ENCODE measurements at regions not wholly inside any gene's neighbourhood (a gene's known extent, or its start where the extent isn't known, plus 50 kb on each side); places are given as distances from the start of the nearest gene placed in this dataset.
A peak's percentile ranks its signal among the peaks of the same experiment; 100 is the strongest.
"Not testable (repeated sequence)": the region's sequence is repeated elsewhere in the genome, so short reads cannot be mapped to it uniquely, and the experiment has no call there.

GRCh38 chr11:91497847-91498246, 726.8 kb upstream of the FAT3 start:
- Histone ChIP-seq H3K9me3 (ENCODE audit: control insufficient read depth, insufficient read depth, low read depth, low read length) (no peaks in the 10 kb centered on the region), H3K27ac (ENCODE audit: low read depth, low read length) (no peak overlapping the region), H3K27me3 (ENCODE audit: control insufficient read depth, insufficient read depth, low read length) (no peaks in the 10 kb centered on the region), H3K4me1 (ENCODE audit: control insufficient read depth, insufficient read depth, low read length) (no peaks in the 10 kb centered on the region), H3K9ac (ENCODE audit: low read length) (no peak overlapping the region), H3K36me3 (ENCODE audit: control insufficient read depth, insufficient read depth, low read length) (no peaks in the 10 kb centered on the region), H3K4me3 (ENCODE audit: low read depth, low read length) (no peak overlapping the region)

- Histone ChIP-seq H3K36me3 (ENCODE audit: control insufficient read depth, insufficient read depth, low read length) (no peaks in the 10 kb centered on the region), H3K4me3 (ENCODE audit: low read depth, low read length) (no peak overlapping the region), H3K27me3 (ENCODE audit: control insufficient read depth, insufficient read depth, low read length) (no peaks in the 10 kb centered on the region), H3K4me1 (ENCODE audit: control insufficient read depth, insufficient read depth, low read length) (no peaks in the 10 kb centered on the region), H3K9ac (ENCODE audit: low read length) (no peak overlapping the region), H3K9me3 (ENCODE audit: control insufficient read depth, insufficient read depth, low read depth, low read length) (no peaks in the 10 kb centered on the region), H3K27ac (ENCODE audit: low read depth, low read length) (no peak overlapping the region)
Observed at GRCh38 chr11:91495837-91496236, 728.8 kb upstream of the FAT3 start.

GRCh38 chr11:91489989-91490388, 734.6 kb upstream of the FAT3 start:
- no peaks in the 10 kb centered on the region for H3K9me3 ChIP-seq (ENCODE audit: control insufficient read depth, insufficient read depth, low read depth, low read length)
- H3K27me3 ChIP-seq (ENCODE audit: control insufficient read depth, insufficient read depth, low read length), result no peaks in the 10 kb centered on the region
- peaks cover 10% of the 10 kb centered on the region for H3K4me1 ChIP-seq (ENCODE audit: control insufficient read depth, insufficient read depth, low read length)

GRCh38 chr11:91483956-91484355, 740.7 kb upstream of the FAT3 start:
- not testable (repeated sequence) for H3K36me3 ChIP-seq (ENCODE audit: control insufficient read depth, insufficient read depth, low read length); H3K27ac ChIP-seq (ENCODE audit: low read depth, low read length); H3K9me3 ChIP-seq (ENCODE audit: control insufficient read depth, insufficient read depth, low read depth, low read length); H3K4me1 ChIP-seq (ENCODE audit: control insufficient read depth, insufficient read depth, low read length); H3K4me3 ChIP-seq (ENCODE audit: low read depth, low read length); H3K9ac ChIP-seq (ENCODE audit: low read length); H3K27me3 ChIP-seq (ENCODE audit: control insufficient read depth, insufficient read depth, low read length)

More at GRCh38 chr11:91489989-91490388, 734.6 kb upstream of the FAT3 start:
- Histone ChIP-seq H3K4me3 (ENCODE audit: low read depth, low read length) (no peak overlapping the region), H3K36me3 (ENCODE audit: control insufficient read depth, insufficient read depth, low read length) (no peaks in the 10 kb centered on the region), H3K27ac (ENCODE audit: low read depth, low read length) (peak overlapping the region; percentile 3; the same call in 1 of the 2 replicates), H3K9ac (ENCODE audit: low read length) (no peak overlapping the region)

GRCh38 chr11:91481875-91482274, 742.7 kb upstream of the FAT3 start:
- not testable (repeated sequence) for H3K9me3 ChIP-seq (ENCODE audit: control insufficient read depth, insufficient read depth, low read depth, low read length); H3K36me3 ChIP-seq (ENCODE audit: control insufficient read depth, insufficient read depth, low read length); H3K9ac ChIP-seq (ENCODE audit: low read length); H3K4me1 ChIP-seq (ENCODE audit: control insufficient read depth, insufficient read depth, low read length); H3K4me3 ChIP-seq (ENCODE audit: low read depth, low read length); H3K27me3 ChIP-seq (ENCODE audit: control insufficient read depth, insufficient read depth, low read length); H3K27ac ChIP-seq (ENCODE audit: low read depth, low read length)

- Histone ChIP-seq H3K27me3 (ENCODE audit: control insufficient read depth, insufficient read depth, low read length) (no peaks in the 10 kb centered on the region), H3K4me1 (ENCODE audit: control insufficient read depth, insufficient read depth, low read length) (peaks cover 2% of the 10 kb centered on the region; the same call in 1 of the 2 replicates), H3K9ac (ENCODE audit: low read length) (no peak overlapping the region), H3K36me3 (ENCODE audit: control insufficient read depth, insufficient read depth, low read length) (no peaks in the 10 kb centered on the region), H3K9me3 (ENCODE audit: control insufficient read depth, insufficient read depth, low read depth, low read length) (no peaks in the 10 kb centered on the region), H3K27ac (ENCODE audit: low read depth, low read length) (no peak overlapping the region), H3K4me3 (ENCODE audit: low read depth, low read length) (no peak overlapping the region)
Observed at GRCh38 chr11:91470656-91471055, 754.0 kb upstream of the FAT3 start.

- Histone ChIP-seq H3K36me3 (ENCODE audit: control insufficient read depth, insufficient read depth, low read length) (no peaks in the 10 kb centered on the region), H3K27ac (ENCODE audit: low read depth, low read length) (no peak overlapping the region), H3K4me3 (ENCODE audit: low read depth, low read length) (no peak overlapping the region), H3K27me3 (ENCODE audit: control insufficient read depth, insufficient read depth, low read length) (no peaks in the 10 kb centered on the region), H3K9ac (ENCODE audit: low read length) (no peak overlapping the region), H3K4me1 (ENCODE audit: control insufficient read depth, insufficient read depth, low read length) (no peaks in the 10 kb centered on the region), H3K9me3 (ENCODE audit: control insufficient read depth, insufficient read depth, low read depth, low read length) (no peaks in the 10 kb centered on the region)
Observed at GRCh38 chr11:91459840-91460239, 764.8 kb upstream of the FAT3 start.

- H3K9me3 ChIP-seq (ENCODE audit: control insufficient read depth, insufficient read depth, low read depth, low read length), result no peaks in the 10 kb centered on the region
- no peak overlapping the region for H3K4me3 ChIP-seq (ENCODE audit: low read depth, low read length)
- no peaks in the 10 kb centered on the region for H3K27me3 ChIP-seq (ENCODE audit: control insufficient read depth, insufficient read depth, low read length)
- no peaks in the 10 kb centered on the region for H3K4me1 ChIP-seq (ENCODE audit: control insufficient read depth, insufficient read depth, low read length)
- no peaks in the 10 kb centered on the region for H3K36me3 ChIP-seq (ENCODE audit: control insufficient read depth, insufficient read depth, low read length)
- no peak overlapping the region for H3K27ac ChIP-seq (ENCODE audit: low read depth, low read length)
- H3K9ac ChIP-seq (ENCODE audit: low read length), result no peak overlapping the region
Observed at GRCh38 chr11:91446267-91446666, 778.4 kb upstream of the FAT3 start.

- 0 out of 2 replicates have a peak, but pooled peaks cover 3% of the 10 kb centered on the region for H3K4me1 ChIP-seq (ENCODE audit: control insufficient read depth, insufficient read depth, low read length)
- no peak overlapping the region for H3K9ac ChIP-seq (ENCODE audit: low read length)
- no peaks in the 10 kb centered on the region for H3K36me3 ChIP-seq (ENCODE audit: control insufficient read depth, insufficient read depth, low read length)
- H3K9me3 ChIP-seq (ENCODE audit: control insufficient read depth, insufficient read depth, low read depth, low read length), result no peaks in the 10 kb centered on the region
- H3K27ac ChIP-seq (ENCODE audit: low read depth, low read length), result no peak overlapping the region
- no peak overlapping the region for H3K4me3 ChIP-seq (ENCODE audit: low read depth, low read length)
- no peaks in the 10 kb centered on the region for H3K27me3 ChIP-seq (ENCODE audit: control insufficient read depth, insufficient read depth, low read length)
Observed at GRCh38 chr11:91435694-91436395, 788.8 kb upstream of the FAT3 start.

- Histone ChIP-seq H3K4me1 (ENCODE audit: control insufficient read depth, insufficient read depth, low read length) (0 out of 2 replicates have a peak, but pooled peaks cover 3% of the 10 kb centered on the region), H3K9ac (ENCODE audit: low read length) (no peak overlapping the region), H3K27me3 (ENCODE audit: control insufficient read depth, insufficient read depth, low read length) (no peaks in the 10 kb centered on the region), H3K36me3 (ENCODE audit: control insufficient read depth, insufficient read depth, low read length) (no peaks in the 10 kb centered on the region), H3K4me3 (ENCODE audit: low read depth, low read length) (no peak overlapping the region), H3K27ac (ENCODE audit: low read depth, low read length) (no peak overlapping the region), H3K9me3 (ENCODE audit: control insufficient read depth, insufficient read depth, low read depth, low read length) (no peaks in the 10 kb centered on the region)
Observed at GRCh38 chr11:91433284-91434010, 791.2 kb upstream of the FAT3 start.

- Histone ChIP-seq H3K27ac (ENCODE audit: low read depth, low read length) (no peak overlapping the region), H3K9me3 (ENCODE audit: control insufficient read depth, insufficient read depth, low read depth, low read length) (no peaks in the 10 kb centered on the region), H3K4me1 (ENCODE audit: control insufficient read depth, insufficient read depth, low read length) (no peaks in the 10 kb centered on the region), H3K4me3 (ENCODE audit: low read depth, low read length) (no peak overlapping the region), H3K27me3 (ENCODE audit: control insufficient read depth, insufficient read depth, low read length) (no peaks in the 10 kb centered on the region), H3K36me3 (ENCODE audit: control insufficient read depth, insufficient read depth, low read length) (no peaks in the 10 kb centered on the region), H3K9ac (ENCODE audit: low read length) (no peak overlapping the region)
Observed at GRCh38 chr11:91421641-91422040, 803.0 kb upstream of the FAT3 start.
